RWPE2 (cell line): ENCODE measurements at regions not wholly inside any gene's neighbourhood (a gene's known extent, or its start where the extent isn't known, plus 50 kb on each side); places are given as distances from the start of the nearest gene placed in this dataset.

Experiments used
- ATAC-seq: fragments of 200-7000 bp; cut with Tn5 transposase; 3 replicates; pipeline ENCODE4 v1.9.1; 2021; ENCODE audit warnings: low read depth
- DNase-seq: peaks from one replicate; pipeline ENCODE4 v3.0.0-alpha.2; 2020; ENCODE audit warnings: low spot score
- H3K27ac ChIP-seq: fragments of 450-650 bp; 2 replicates; pipeline ENCODE4 v1.5.1; 2017; ENCODE audit warnings: mild to moderate bottlenecking; ENCODE audit not compliant: poor library complexity, severe bottlenecking
- H3K27me3 ChIP-seq: fragments of 250-450 bp; sonication (Bioruptor Pico); 2 replicates; pipeline ENCODE4 v1.5.1; 2021; ENCODE audit warnings: mild to moderate bottlenecking, moderate library complexity; ENCODE audit not compliant: insufficient read depth, poor library complexity, severe bottlenecking
- H3K36me3 ChIP-seq: fragments of 250-450 bp; sonication (Bioruptor Pico); 2 replicates; pipeline ENCODE4 v1.5.1; 2020; ENCODE audit warnings: low read depth, mild to moderate bottlenecking, moderate library complexity
- H3K4me1 ChIP-seq: fragments of 250-450 bp; sonication (Bioruptor Pico); 2 replicates; pipeline ENCODE4 v1.5.1; 2021; ENCODE audit warnings: mild to moderate bottlenecking, moderate library complexity; ENCODE audit not compliant: insufficient read depth, poor library complexity, severe bottlenecking
- H3K4me3 ChIP-seq: fragments of 250-450 bp; sonication (Bioruptor Pico); 2 replicates; pipeline ENCODE4 v1.5.1; 2021; ENCODE audit warnings: mild to moderate bottlenecking, moderate library complexity; ENCODE audit not compliant: severe bottlenecking
- H3K9me3 ChIP-seq: fragments of 250-450 bp; sonication (Bioruptor Pico); 2 replicates; pipeline ENCODE4 v1.5.1; 2021; ENCODE audit warnings: mild to moderate bottlenecking, moderate library complexity; ENCODE audit not compliant: severe bottlenecking
- CTCF ChIP-seq: fragments of 450-650 bp; IDR thresholded peaks from one replicate; pipeline ENCODE4 v1.5.1; 2017; ENCODE audit warnings: mild to moderate bottlenecking, moderate library complexity; ENCODE audit not compliant: poor library complexity, severe bottlenecking

- no peaks in the 10 kb centered on the region for H3K36me3 ChIP-seq
- TF ChIP-seq CTCF = no peak
- H3K4me3 ChIP-seq = no peak overlapping the region
- no peak overlapping the region for H3K27ac ChIP-seq
- H3K9me3 ChIP-seq = no peaks in the 10 kb centered on the region
- H3K4me1 ChIP-seq = no peaks in the 10 kb centered on the region
- H3K27me3 ChIP-seq = peaks cover 7% of the 10 kb centered on the region
- no peak for DNase-seq
- ATAC-seq = no peak
Measured at GRCh38 chr2:117684919-117685318, 129.6 kb upstream of the DDX18 start.

GRCh38 chr2:117686699-117687098 lies 127.8 kb upstream of the DDX18 start:
- Histone ChIP-seq H3K4me3 (no peak overlapping the region), H3K27me3 (no peaks in the 10 kb centered on the region), H3K9me3 (no peaks in the 10 kb centered on the region), H3K4me1 (no peaks in the 10 kb centered on the region), H3K36me3 (no peaks in the 10 kb centered on the region), H3K27ac (no peak overlapping the region)
- ATAC-seq (no peak), DNase-seq (no peak)
- no peak for TF ChIP-seq CTCF

- no peak for DNase-seq
- no peak for TF ChIP-seq CTCF
- H3K27ac ChIP-seq = no peak overlapping the region
- no peak overlapping the region for H3K4me3 ChIP-seq
- H3K4me1 ChIP-seq = no peaks in the 10 kb centered on the region
- no peak for ATAC-seq
- H3K27me3 ChIP-seq = no peaks in the 10 kb centered on the region
- no peaks in the 10 kb centered on the region for H3K9me3 ChIP-seq
- H3K36me3 ChIP-seq = no peaks in the 10 kb centered on the region
Measured at GRCh38 chr2:117691595-117691994, 122.9 kb upstream of the DDX18 start.

GRCh38 chr2:117692001-117692763 lies 122.3 kb upstream of the DDX18 start:
- H3K9me3 ChIP-seq = no peaks in the 10 kb centered on the region
- no peaks in the 10 kb centered on the region for H3K27me3 ChIP-seq
- ATAC-seq (no peak), DNase-seq (no peak)
- H3K4me3 ChIP-seq = no peak overlapping the region
- H3K4me1 ChIP-seq = no peaks in the 10 kb centered on the region
- no peak for TF ChIP-seq CTCF
- H3K27ac ChIP-seq = no peak overlapping the region
- no peaks in the 10 kb centered on the region for H3K36me3 ChIP-seq

- Histone ChIP-seq H3K9me3 (no peaks in the 10 kb centered on the region), H3K27me3 (no peaks in the 10 kb centered on the region), H3K27ac (no peak overlapping the region), H3K36me3 (no peaks in the 10 kb centered on the region), H3K4me1 (no peaks in the 10 kb centered on the region), H3K4me3 (no peak overlapping the region)
- no peak for TF ChIP-seq CTCF
- DNase-seq (no peak), ATAC-seq (no peak)
Measured at GRCh38 chr2:117693154-117693553, 121.3 kb upstream of the DDX18 start.
